ENCODE measurements at regions not wholly inside any gene's neighbourhood (a gene's known extent, or its start where the extent isn't known, plus 50 kb on each side); places are given as distances from the start of the nearest gene placed in this dataset.

DNA sequence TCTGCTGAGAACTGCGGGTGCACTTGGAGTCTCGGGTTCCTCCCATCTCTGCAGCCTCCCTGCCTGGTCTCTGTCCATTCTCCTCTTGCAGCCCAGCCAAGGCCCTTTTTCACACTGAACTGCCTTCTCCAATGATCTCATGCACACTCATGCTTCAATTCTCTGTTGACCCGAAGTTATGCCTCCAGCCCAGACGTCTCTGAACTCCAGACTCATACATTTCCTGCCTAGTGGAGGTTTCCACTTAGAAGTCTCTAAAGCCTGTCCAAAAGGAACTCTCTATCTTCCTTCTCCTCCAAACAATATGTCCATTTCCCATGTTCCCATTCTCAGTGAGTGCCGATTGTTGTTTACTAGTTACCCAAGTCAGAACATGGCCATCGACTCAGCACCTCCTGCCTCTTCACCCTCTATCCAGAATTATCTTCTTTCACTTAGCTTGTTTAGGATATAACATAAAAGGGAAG lies 155.2 kb downstream of the IRS1 start:
- Histone ChIP-seq H3K27ac (ENCODE audit: low read depth, low read length, poor library complexity, severe bottlenecking) (no peak overlapping the region), H2AFZ (ENCODE audit: low read length) (no peak overlapping the region)

DNA sequence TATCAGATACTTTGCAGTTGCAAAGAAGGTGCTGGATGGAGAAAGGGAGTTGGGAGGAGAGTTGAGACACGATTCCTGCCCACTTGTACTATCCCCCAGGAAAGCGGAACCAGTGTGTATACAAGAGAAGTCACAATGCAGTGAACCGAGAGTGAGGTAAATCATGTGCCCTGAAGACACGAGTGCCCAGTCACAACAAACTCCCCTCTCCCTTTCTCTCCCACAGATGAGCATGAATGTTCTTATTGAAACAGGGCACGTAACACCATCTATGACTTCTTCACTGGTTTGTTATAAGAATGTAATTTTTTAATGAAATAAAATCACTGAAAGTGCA lies 155.7 kb downstream of the IRS1 start:
- Histone ChIP-seq H3K4me2 (ENCODE audit: low read length) (no peak overlapping the region), H3K27ac (ENCODE audit: low read depth, low read length, poor library complexity, severe bottlenecking) (no peak overlapping the region), H3K4me3 (ENCODE audit: low read depth, low read length, poor library complexity, severe bottlenecking) (no peak overlapping the region), H3K4me1 (ENCODE audit: insufficient read depth, low read length, severe bottlenecking) (no peaks in the 10 kb centered on the region), H3K27me3 (ENCODE audit: insufficient read depth, low read length) (no peaks in the 10 kb centered on the region), H3K36me3 (ENCODE audit: insufficient read depth, low read length) (no peaks in the 10 kb centered on the region), H3K9me2 (ENCODE audit: low read depth, low read length) (no peaks in the 10 kb centered on the region), H3K9me3 (ENCODE audit: low read length) (no peaks in the 10 kb centered on the region), H3K79me2 (ENCODE audit: insufficient read depth, low read length) (no peaks in the 10 kb centered on the region), H3K9ac (ENCODE audit: low read length) (no peak overlapping the region), H4K20me1 (ENCODE audit: insufficient read depth, low read length) (no peaks in the 10 kb centered on the region), H2AFZ (ENCODE audit: low read length) (no peak overlapping the region), H3F3A (ENCODE audit: insufficient read depth, low read length) (no peaks in the 10 kb centered on the region)
- TF ChIP-seq EZH2 (IDR thresholded peaks at IDR 0.05; ENCODE audit: borderline replicate concordance, low read length): no peak
- TF ChIP-seq, protein P1, sequence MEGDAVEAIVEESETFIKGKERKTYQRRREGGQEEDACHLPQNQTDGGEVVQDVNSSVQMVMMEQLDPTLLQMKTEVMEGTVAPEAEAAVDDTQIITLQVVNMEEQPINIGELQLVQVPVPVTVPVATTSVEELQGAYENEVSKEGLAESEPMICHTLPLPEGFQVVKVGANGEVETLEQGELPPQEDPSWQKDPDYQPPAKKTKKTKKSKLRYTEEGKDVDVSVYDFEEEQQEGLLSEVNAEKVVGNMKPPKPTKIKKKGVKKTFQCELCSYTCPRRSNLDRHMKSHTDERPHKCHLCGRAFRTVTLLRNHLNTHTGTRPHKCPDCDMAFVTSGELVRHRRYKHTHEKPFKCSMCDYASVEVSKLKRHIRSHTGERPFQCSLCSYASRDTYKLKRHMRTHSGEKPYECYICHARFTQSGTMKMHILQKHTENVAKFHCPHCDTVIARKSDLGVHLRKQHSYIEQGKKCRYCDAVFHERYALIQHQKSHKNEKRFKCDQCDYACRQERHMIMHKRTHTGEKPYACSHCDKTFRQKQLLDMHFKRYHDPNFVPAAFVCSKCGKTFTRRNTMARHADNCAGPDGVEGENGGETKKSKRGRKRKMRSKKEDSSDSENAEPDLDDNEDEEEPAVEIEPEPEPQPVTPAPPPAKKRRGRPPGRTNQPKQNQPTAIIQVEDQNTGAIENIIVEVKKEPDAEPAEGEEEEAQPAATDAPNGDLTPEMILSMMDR (IDR thresholded peaks at IDR 0.05; ENCODE audit: low read length): no peak

More for the DNA sequence above, 155.2 kb downstream of the IRS1 start:
- H3K36me3 ChIP-seq (ENCODE audit: insufficient read depth, low read length): no peaks in the 10 kb centered on the region
- H3K9me2 ChIP-seq (ENCODE audit: low read depth, low read length): no peaks in the 10 kb centered on the region
- H3K9ac ChIP-seq (ENCODE audit: low read length): no peak overlapping the region
- TF ChIP-seq, protein P1 (IDR thresholded peaks at IDR 0.05; ENCODE audit: low read length): no peak
- no peak for TF ChIP-seq EZH2 (IDR thresholded peaks at IDR 0.05; ENCODE audit: borderline replicate concordance, low read length)
- H3K27me3 ChIP-seq (ENCODE audit: insufficient read depth, low read length): no peaks in the 10 kb centered on the region
- no peaks in the 10 kb centered on the region for H3K4me1 ChIP-seq (ENCODE audit: insufficient read depth, low read length, severe bottlenecking)
- no peaks in the 10 kb centered on the region for H3F3A ChIP-seq (ENCODE audit: insufficient read depth, low read length)
- H3K79me2 ChIP-seq (ENCODE audit: insufficient read depth, low read length): no peaks in the 10 kb centered on the region
- H3K4me3 ChIP-seq (ENCODE audit: low read depth, low read length, poor library complexity, severe bottlenecking): no peak overlapping the region
- no peaks in the 10 kb centered on the region for H4K20me1 ChIP-seq (ENCODE audit: insufficient read depth, low read length)
- H3K4me2 ChIP-seq (ENCODE audit: low read length): no peak overlapping the region
- no peaks in the 10 kb centered on the region for H3K9me3 ChIP-seq (ENCODE audit: low read length)

DNA sequence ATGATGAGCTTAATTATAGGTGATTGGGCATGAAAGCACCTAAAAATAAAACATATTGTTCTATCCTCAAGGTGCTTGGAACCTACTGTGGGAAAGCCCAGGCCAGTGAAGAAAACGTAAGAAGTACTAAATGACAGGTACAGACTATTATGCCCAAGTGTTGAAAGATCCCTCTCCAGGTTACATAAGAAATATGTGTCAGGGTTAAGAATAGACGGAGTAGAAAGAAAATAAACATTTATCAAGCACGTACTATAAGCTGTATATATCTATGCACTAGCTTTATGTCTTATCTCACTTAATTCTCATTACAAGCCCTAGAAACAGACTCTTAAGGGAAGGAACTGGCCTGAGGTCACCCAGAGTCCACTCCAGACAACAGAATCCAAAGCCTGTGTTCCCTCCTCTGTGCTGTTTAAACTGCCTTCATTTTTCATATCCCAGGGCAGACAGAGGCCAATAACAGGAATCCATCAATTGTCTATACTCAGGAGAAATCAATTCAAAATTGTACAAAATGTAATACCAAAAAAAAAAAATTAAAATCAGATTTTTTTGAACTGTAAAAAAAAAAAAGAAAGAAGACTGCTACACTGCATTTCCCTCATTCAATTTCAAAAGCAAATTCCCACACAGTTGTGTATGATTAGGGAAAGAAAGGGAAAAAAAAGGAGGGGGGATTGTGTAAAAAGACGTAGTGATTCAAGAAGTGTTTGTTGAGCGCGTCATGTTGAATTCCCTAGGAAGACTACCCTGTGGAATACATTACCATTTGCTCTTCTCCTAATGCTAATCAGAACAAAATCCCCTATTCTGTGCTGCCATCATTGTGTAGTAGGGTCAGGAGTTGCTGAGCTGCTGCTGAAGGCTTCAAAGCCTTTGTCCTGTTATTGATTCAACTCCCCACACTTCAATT lies 156.3 kb downstream of the IRS1 start:
- Histone ChIP-seq H3F3A (ENCODE audit: insufficient read depth, low read length) (no peaks in the 10 kb centered on the region), H2AFZ (ENCODE audit: low read length) (no peak overlapping the region), H3K36me3 (ENCODE audit: insufficient read depth, low read length) (no peaks in the 10 kb centered on the region), H3K27ac (ENCODE audit: low read depth, low read length, poor library complexity, severe bottlenecking) (no peak overlapping the region), H3K4me3 (ENCODE audit: low read depth, low read length, poor library complexity, severe bottlenecking) (no peak overlapping the region), H3K4me2 (ENCODE audit: low read length) (no peak overlapping the region), H3K9ac (ENCODE audit: low read length) (no peak overlapping the region), H3K27me3 (ENCODE audit: insufficient read depth, low read length) (no peaks in the 10 kb centered on the region), H3K4me1 (ENCODE audit: insufficient read depth, low read length, severe bottlenecking) (no peaks in the 10 kb centered on the region), H3K9me2 (ENCODE audit: low read depth, low read length) (no peaks in the 10 kb centered on the region), H4K20me1 (ENCODE audit: insufficient read depth, low read length) (no peaks in the 10 kb centered on the region), H3K79me2 (ENCODE audit: insufficient read depth, low read length) (no peaks in the 10 kb centered on the region), H3K9me3 (ENCODE audit: low read length) (no peaks in the 10 kb centered on the region)
- TF ChIP-seq, protein P1 (IDR thresholded peaks at IDR 0.05; ENCODE audit: low read length): no peak
- TF ChIP-seq EZH2 (IDR thresholded peaks at IDR 0.05; ENCODE audit: borderline replicate concordance, low read length): no peak

Data from OCI-LY1 (cell line).